Endothelial cell (in vitro differentiated cells): ENCODE measurements at regions not wholly inside any gene's neighbourhood (a gene's known extent, or its start where the extent isn't known, plus 50 kb on each side); places are given as distances from the start of the nearest gene placed in this dataset.

Source experiments
- DNase-seq: peaks from one replicate; pipeline ENCODE4 v3.0.0; 2021; ENCODE audit warnings: low spot score
- H3K27ac Mint-ChIP-seq: one replicate; pipeline ENCODE4 v1.8.0; 2021; ENCODE audit warnings: mixed read lengths, inconsistent platforms; ENCODE audit not compliant: unreplicated experiment
- H3K27me3 Mint-ChIP-seq: one replicate; pipeline ENCODE4 v1.8.0; 2021; ENCODE audit warnings: mild to moderate bottlenecking, moderate library complexity, mixed read lengths, inconsistent platforms; ENCODE audit not compliant: unreplicated experiment
- H3K36me3 Mint-ChIP-seq: one replicate; pipeline ENCODE4 v1.8.0; 2021; ENCODE audit warnings: mild to moderate bottlenecking, low read depth, mixed read lengths, inconsistent platforms; ENCODE audit not compliant: unreplicated experiment
- H3K4me1 Mint-ChIP-seq: one replicate; pipeline ENCODE4 v1.8.0; 2021; ENCODE audit warnings: mild to moderate bottlenecking, mixed read lengths, inconsistent platforms; ENCODE audit not compliant: unreplicated experiment
- H3K4me3 Mint-ChIP-seq: one replicate; pipeline ENCODE4 v1.8.0; 2021; ENCODE audit warnings: mild to moderate bottlenecking, mixed read lengths, inconsistent platforms; ENCODE audit not compliant: unreplicated experiment
- H3K9me3 Mint-ChIP-seq: one replicate; pipeline ENCODE4 v1.8.0; 2021; ENCODE audit warnings: mixed read lengths, inconsistent platforms; ENCODE audit not compliant: unreplicated experiment
- CTCF ChIP-seq: fragments of 200-600 bp; sonication (generic); IDR thresholded peaks from one replicate; pipeline ENCODE4 v1.5.0; 2021; ENCODE audit warnings: antibody characterized with exemption; ENCODE audit not compliant: unreplicated experiment

GRCh38 chr22:27283714-27284113 lies 517.8 kb downstream of the MN1 start:
- Mint-ChIP-seq H3K27me3 (no peaks in the 10 kb centered on the region), H3K4me1 (no peaks in the 10 kb centered on the region), H3K4me3 (no peak overlapping the region), H3K27ac (no peak overlapping the region), H3K36me3 (peaks cover 4% of the 10 kb centered on the region), H3K9me3 (no peaks in the 10 kb centered on the region)
- TF ChIP-seq CTCF = no peak
- DNase-seq = no peak

GRCh38 chr22:27284324-27284723 lies 517.2 kb downstream of the MN1 start:
- Mint-ChIP-seq H3K27me3 (no peaks in the 10 kb centered on the region), H3K9me3 (no peaks in the 10 kb centered on the region), H3K27ac (no peak overlapping the region), H3K36me3 (peaks cover 4% of the 10 kb centered on the region), H3K4me3 (no peak overlapping the region), H3K4me1 (no peaks in the 10 kb centered on the region)
- TF ChIP-seq CTCF = no peak
- no peak for DNase-seq

- no peaks in the 10 kb centered on the region for H3K4me1 Mint-ChIP-seq
- H3K36me3 Mint-ChIP-seq = peaks cover under 1% of the 10 kb centered on the region
- TF ChIP-seq CTCF = no peak
- no peaks in the 10 kb centered on the region for H3K27me3 Mint-ChIP-seq
- DNase-seq = no peak
- H3K27ac Mint-ChIP-seq = no peak overlapping the region
- no peaks in the 10 kb centered on the region for H3K9me3 Mint-ChIP-seq
- H3K4me3 Mint-ChIP-seq = no peak overlapping the region
These were observed 514.8 kb downstream of the MN1 start for GRCh38 chr22:27286711-27287110.

- H3K27ac Mint-ChIP-seq = no peak overlapping the region
These were observed 508.8 kb downstream of the MN1 start for GRCh38 chr22:27292542-27293299.

More at GRCh38 chr22:27292542-27293299, 508.8 kb downstream of the MN1 start:
- peaks cover 15% of the 10 kb centered on the region for H3K4me1 Mint-ChIP-seq
- no peak overlapping the region for H3K4me3 Mint-ChIP-seq
- no peak for DNase-seq
- H3K36me3 Mint-ChIP-seq = no peaks in the 10 kb centered on the region
- H3K27me3 Mint-ChIP-seq = peaks cover 7% of the 10 kb centered on the region
- no peak for TF ChIP-seq CTCF
- no peaks in the 10 kb centered on the region for H3K9me3 Mint-ChIP-seq
